T-helper 2 cell (primary cell): ENCODE measurements at regions not wholly inside any gene's neighbourhood (a gene's known extent, or its start where the extent isn't known, plus 50 kb on each side); places are given as distances from the start of the nearest gene placed in this dataset.

Experiments
- DNase-seq, 5 experiments: peaks; one replicate each; pipeline versions ENCODE4 v3.0.0 to v3.0.0-alpha.2; 2012 to 2022

DNA sequence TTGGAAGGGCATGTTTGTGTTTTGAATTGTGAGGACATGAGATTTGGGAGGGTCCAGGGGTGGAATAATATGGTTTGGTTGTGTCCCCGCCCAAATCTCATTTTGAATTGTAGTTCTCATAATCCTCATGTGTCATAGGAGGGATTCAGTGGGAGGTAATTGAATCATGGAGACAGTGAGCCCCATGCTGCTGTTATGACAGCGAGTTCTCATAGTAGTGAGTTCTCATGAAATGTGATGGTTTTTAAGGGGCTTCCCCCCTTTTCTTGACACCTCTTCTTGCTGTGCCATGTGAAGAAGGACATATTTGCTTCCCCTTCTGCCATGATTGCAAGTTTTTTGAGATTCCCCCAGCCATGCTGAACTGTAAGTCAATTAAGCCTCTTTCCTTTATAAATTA lies 260.0 kb downstream of the DUSP6 start:
- no peak for DNase-seq

- DNase-seq: no peak
Observed at GRCh38 chr12:89091293-89091841, 260.9 kb downstream of the DUSP6 start.

- DNase-seq: no peak
Observed at GRCh38 chr12:89089264-89089663, 263.0 kb downstream of the DUSP6 start.

GRCh38 chr12:89087876-89088275 lies 264.4 kb downstream of the DUSP6 start:
- DNase-seq: no peak

GRCh38 chr12:89087149-89087825 lies 265.0 kb downstream of the DUSP6 start:
- DNase-seq: peak in 1 of 5 experiments; percentile 47

DNA sequence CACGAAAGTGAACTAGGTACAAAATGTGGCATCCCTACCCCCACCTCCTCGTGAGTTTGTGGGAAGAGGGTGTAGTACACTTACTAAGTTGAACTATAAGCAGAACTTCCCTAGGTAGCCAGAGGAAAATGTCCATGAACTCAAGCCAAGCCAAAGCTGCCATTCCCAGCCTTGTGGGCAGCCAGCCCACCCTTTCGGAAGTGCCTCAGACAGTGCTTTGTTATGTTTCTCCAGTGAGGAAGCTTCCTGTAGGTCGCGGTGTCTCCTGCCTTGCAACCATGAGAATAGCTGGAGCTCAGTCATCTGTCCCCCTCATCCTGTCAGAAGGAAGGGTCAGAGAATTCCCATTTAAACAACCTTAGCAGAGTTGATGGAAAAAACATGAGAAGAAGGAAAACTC lies 266.9 kb downstream of the DUSP6 start:
- DNase-seq: no peak

DNA sequence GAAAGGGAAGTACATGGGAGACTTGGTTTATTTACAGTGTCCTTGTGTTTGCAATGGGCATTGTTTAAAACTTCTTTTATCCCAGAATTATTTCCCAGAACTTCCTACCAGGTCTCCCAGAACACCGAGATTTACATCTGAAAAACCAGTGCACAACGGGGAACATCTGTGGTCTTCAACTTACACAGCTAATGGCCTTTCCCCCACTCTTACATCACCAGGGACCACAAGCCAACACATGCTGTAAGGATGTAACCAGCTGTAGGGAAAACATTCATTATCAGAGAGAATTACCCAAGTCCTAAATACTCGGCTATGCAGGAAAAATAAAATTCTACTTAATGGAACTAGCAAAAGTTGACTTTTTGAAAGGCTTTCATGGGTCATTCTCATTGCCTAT lies 267.6 kb downstream of the DUSP6 start:
- DNase-seq: no peak

- DNase-seq: no peak
Observed at GRCh38 chr12:89083491-89083890, 268.8 kb downstream of the DUSP6 start.

DNA sequence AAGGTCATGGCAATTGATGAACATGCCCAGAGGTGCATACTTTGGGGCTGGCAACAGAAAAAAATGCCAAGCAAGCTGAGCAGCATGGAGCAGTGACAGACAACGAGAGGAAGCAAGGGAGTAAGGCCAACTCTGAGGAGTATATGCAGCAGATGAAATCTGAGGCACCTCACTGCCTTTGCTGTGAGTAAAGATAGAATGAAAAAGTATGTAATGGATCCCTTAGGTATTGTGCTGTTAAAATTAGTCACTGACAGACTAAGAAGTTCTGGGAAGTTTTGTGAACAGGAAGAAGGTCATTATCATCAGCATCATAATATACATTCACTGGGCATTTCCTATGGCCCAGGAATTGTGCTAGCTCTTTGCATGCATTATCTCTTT lies 269.9 kb downstream of the DUSP6 start:
- DNase-seq: no peak

- no peak for DNase-seq
Observed at GRCh38 chr12:89081719-89082369, 270.5 kb downstream of the DUSP6 start.

DNA sequence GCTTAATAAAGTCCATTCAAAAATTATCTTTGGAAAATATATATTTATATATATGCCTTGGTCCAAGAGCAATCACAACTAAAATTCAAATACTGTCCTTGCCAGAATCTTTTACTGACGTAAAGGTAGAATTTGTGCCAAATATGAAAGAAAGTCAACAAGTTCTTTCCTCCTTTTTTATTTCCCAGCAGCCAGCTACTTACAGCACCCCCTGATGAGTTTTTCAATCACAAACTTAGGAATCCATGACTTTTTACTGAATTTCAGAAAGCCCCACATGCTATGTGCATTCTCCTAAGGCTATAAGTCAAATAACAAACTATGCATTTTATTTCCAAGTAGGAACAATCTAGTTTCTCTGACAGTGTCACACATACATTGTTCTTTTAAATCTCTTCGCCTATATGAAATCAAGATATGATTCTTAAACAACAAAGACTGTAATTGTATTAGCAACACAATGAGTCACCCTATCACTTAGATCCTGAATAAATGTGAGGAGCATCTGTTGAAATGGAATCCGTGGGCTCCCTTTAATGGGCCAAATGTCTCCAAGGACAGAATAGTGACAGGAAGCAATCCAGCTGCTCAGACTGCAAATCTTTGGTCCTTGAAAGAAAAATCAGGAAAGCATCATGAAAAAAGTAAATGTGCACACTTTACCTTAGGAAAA lies 271.4 kb downstream of the DUSP6 start:
- no peak for DNase-seq

GRCh38 chr12:89075880-89076540 lies 276.3 kb downstream of the DUSP6 start:
- DNase-seq: no peak

- DNase-seq: no peak
Observed at GRCh38 chr12:89073659-89074058, 278.6 kb downstream of the DUSP6 start.

DNA sequence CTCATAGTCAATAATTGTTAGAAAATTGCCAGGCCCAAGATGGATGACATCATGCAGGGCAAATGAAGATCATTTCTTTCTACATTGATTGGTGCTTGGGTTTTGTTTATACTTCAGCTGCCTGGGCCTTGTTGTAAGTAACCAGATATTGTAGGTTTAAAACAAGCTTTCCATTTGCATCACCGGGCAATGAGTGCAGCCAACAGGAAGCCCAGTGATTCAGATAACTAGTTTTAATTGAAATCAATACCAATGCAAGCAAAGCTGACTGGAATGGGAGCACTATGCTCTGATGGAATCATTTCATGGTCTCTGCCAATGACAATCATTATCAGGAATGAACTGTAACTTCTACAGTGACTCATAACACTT lies 279.3 kb downstream of the DUSP6 start:
- peak in 1 of 5 experiments; percentile 27 for DNase-seq

DNA sequence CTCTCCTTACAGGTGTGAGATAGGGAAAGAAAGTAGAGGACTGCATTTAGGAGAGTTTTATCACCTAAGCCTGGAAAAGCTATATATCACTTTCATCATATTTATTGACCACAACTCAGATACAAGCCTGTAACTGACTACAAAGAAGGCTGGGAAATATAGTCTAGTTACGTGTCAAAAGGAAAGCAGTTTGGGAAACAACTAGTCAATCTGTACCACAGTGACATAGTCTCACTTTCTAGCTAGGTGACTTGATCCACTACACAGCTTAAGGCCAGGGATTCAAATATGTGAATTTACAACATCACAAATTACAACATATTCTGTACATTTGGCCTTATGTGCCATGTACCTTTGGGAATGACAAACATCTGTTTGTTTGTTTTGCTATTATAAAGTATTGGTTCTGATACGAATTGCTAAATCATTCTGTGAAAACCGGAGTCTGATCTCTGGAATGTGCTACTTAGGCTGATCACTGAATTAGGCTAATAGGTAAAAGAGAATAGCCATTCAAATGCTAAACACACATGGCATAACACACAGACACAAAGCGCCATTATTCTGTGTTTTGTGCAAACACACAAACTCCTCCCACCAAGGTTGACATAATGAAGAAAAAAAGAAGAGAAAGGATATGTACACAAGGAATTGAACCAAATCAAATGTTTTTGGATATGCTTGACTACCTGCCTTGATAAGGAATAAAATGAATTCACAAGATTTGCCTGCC lies 279.8 kb downstream of the DUSP6 start:
- DNase-seq: no peak

DNA sequence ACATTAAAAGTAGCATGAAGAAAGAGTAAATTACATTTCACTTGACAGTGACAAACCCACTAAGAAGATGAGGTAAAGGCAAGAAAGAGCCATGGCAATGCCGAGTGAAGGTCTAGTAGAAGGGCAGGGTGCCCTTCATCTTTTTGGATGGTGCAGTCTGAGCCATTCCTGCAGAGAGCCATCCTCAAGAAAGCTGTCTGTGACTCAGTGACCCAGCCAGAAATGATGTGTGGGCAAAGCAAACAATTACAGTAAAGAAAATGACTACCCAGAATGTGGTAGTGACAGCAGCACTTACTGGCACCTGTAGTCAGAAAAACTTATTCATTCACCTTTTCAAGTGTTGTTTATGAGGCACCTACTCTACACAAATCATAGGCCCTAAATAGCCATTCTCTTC lies 281.7 kb downstream of the DUSP6 start:
- no peak for DNase-seq

GRCh38 chr12:89069431-89069830 lies 282.9 kb downstream of the DUSP6 start:
- no peak for DNase-seq

DNA sequence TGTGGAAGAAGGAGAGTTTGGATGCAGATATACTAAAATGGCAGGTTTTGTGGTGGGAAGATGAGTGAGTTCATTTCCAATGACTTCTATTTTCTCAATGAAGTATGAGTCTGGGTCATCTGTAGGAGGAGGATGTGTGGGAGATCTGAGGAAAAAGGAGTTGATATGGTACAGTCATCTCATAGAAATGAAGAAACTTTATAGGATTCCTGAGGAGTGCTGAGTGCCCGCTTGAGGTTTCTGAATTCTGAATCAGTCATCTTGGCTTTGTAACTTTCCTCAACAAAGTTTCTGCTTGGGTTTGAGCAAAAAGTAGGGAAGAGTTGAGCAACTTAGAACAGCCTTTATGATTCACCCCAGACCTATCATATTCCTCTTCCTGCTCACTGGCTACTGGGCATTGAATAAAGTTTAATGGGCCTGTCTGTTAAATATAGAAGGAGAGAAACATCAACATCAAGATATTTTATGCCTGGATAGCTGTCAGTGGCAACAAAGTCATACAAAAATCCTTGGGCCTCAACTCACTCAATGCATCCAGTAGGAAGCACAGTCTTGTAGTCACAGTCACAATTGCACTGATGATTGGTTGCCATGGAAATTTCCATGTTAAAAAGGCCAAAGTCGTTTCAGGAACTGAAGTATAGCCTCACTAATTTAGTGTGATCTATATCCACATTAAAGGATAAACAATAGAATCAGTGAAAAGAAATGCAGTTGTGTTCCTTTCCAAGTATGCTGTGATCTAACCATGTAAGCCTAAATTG lies 284.7 kb downstream of the DUSP6 start:
- no peak for DNase-seq

DNA sequence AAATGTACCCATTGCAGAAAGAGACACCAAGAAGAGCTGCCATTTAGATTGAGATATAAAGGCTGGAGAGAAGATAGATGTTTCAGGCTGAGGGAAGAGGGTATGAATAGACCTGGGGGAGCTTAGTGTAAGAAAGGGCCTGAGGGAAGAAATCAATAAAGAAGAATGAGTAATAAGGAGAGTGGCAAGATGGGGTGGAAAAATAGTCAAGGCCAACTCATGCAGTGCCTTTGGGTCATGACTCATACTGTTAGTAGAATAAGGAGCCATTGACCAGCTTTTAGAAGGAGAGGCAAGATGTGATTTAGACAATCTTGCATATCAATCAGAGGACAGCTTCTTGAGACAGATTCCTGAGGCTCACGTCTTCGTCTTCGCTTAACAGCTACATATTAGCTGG lies 287.5 kb downstream of the DUSP6 start:
- DNase-seq: peak in 1 of 5 experiments; percentile 54

GRCh38 chr12:89064151-89064550 lies 288.1 kb downstream of the DUSP6 start:
- no peak for DNase-seq

DNA sequence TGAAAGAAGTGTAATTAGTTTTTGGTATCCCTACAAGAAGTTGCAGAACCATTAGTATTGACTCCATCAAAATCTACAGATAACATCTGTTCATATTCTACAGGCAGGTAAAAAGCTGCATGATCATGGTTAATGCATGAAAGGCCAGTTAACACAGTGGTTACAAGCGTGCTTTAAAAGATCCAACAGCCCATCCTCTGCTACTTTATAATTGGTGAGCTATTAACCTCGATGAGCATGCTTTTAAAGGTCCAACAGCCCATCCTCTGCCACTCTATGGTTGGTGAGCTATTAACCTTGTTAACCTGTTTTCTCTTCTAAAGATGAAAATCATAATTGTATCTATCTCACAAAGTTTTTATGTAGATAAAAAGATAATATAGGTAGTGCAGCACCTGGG lies 289.3 kb downstream of the DUSP6 start:
- no peak for DNase-seq
